Parathyroid adenoma (tissue), 2 donors: ENCODE measurements at regions not wholly inside any gene's neighbourhood (a gene's known extent, or its start where the extent isn't known, plus 50 kb on each side); places are given as distances from the start of the nearest gene placed in this dataset.
"Not testable (repeated sequence)": the region's sequence is repeated elsewhere in the genome, so short reads cannot be mapped to it uniquely, and the experiment has no call there.

Experiments
- H2AFZ ChIP-seq: fragments of 300-600 bp; sonication (generic); one replicate; pipeline ENCODE4 v1.7.0; 2017; ENCODE audit warnings: antibody characterized with exemption, mild to moderate bottlenecking
- H3K27ac ChIP-seq: fragments of 300-600 bp; sonication (generic); one replicate; pipeline ENCODE4 v1.7.0; 2017
- H3K27me3 ChIP-seq: fragments of 300-600 bp; sonication (generic); one replicate; pipeline ENCODE4 v1.7.0; 2017; ENCODE audit warnings: low read length; ENCODE audit not compliant: control insufficient read depth, insufficient read depth
- H3K36me3 ChIP-seq: fragments of 300-600 bp; sonication (generic); one replicate; pipeline ENCODE4 v1.7.0; 2017; ENCODE audit warnings: low read length; ENCODE audit not compliant: control insufficient read depth, insufficient read depth
- H3K4me1 ChIP-seq: fragments of 300-600 bp; sonication (generic); one replicate; pipeline ENCODE4 v1.7.0; 2017; ENCODE audit warnings: control low read depth
- H3K4me2 ChIP-seq: fragments of 300-600 bp; sonication (generic); one replicate; pipeline ENCODE4 v1.7.0; 2017; ENCODE audit warnings: low read length
- H3K4me3 ChIP-seq: fragments of 300-600 bp; sonication (generic); one replicate; pipeline ENCODE4 v1.7.0; 2017; ENCODE audit warnings: low read depth, low read length
- H3K79me2 ChIP-seq: fragments of 300-600 bp; sonication (generic); one replicate; pipeline ENCODE4 v1.7.0; 2017; ENCODE audit warnings: control low read depth
- H3K9ac ChIP-seq: fragments of 300-600 bp; sonication (generic); one replicate; pipeline ENCODE4 v1.7.0; 2017; ENCODE audit warnings: mild to moderate bottlenecking
- H3K9me3 ChIP-seq: fragments of 300-600 bp; sonication (generic); one replicate; pipeline ENCODE4 v1.7.0; 2017; ENCODE audit warnings: low read length; ENCODE audit not compliant: control insufficient read depth
- CTCF ChIP-seq: fragments of 300-600 bp; sonication (generic); IDR thresholded peaks from one replicate; pipeline ENCODE4 v1.7.0; 2017; ENCODE audit warnings: antibody characterized with exemption, mild to moderate bottlenecking
- donor health status: primary hyperparathyroidism.

- Histone ChIP-seq H3K9me3 (no peaks in the 10 kb centered on the region), H3K4me3 (no peak overlapping the region), H3K27me3 (no peaks in the 10 kb centered on the region), H3K9ac (no peak overlapping the region), H3K36me3 (no peaks in the 10 kb centered on the region), H3K27ac (no peak overlapping the region), H3K4me1 (no peaks in the 10 kb centered on the region), H2AFZ (no peak overlapping the region), H3K79me2 (no peaks in the 10 kb centered on the region), H3K4me2 (no peak overlapping the region)
- TF ChIP-seq CTCF = no peak
These were observed 546.8 kb downstream of the RWDD3 start for GRCh38 chr1:95780836-95781235.

GRCh38 chr1:95790136-95790535, 556.1 kb downstream of the RWDD3 start:
- H3K4me3 ChIP-seq = no peak overlapping the region
- no peaks in the 10 kb centered on the region for H3K79me2 ChIP-seq
- H3K27me3 ChIP-seq = no peaks in the 10 kb centered on the region
- TF ChIP-seq CTCF = no peak
- no peak overlapping the region for H3K27ac ChIP-seq
- no peak overlapping the region for H3K9ac ChIP-seq
- H3K36me3 ChIP-seq = no peaks in the 10 kb centered on the region
- no peak overlapping the region for H3K4me2 ChIP-seq
- no peak overlapping the region for H2AFZ ChIP-seq
- H3K9me3 ChIP-seq = no peaks in the 10 kb centered on the region
- H3K4me1 ChIP-seq = no peaks in the 10 kb centered on the region

- no peaks in the 10 kb centered on the region for H3K9me3 ChIP-seq
- TF ChIP-seq CTCF = no peak
- no peaks in the 10 kb centered on the region for H3K36me3 ChIP-seq
- no peaks in the 10 kb centered on the region for H3K79me2 ChIP-seq
- no peaks in the 10 kb centered on the region for H3K27me3 ChIP-seq
- H3K4me1 ChIP-seq = no peaks in the 10 kb centered on the region
- no peak overlapping the region for H3K4me3 ChIP-seq
- H3K9ac ChIP-seq = no peak overlapping the region
- no peak overlapping the region for H3K4me2 ChIP-seq
- no peak overlapping the region for H2AFZ ChIP-seq
- H3K27ac ChIP-seq = no peak overlapping the region
These were observed 559.9 kb downstream of the RWDD3 start for GRCh38 chr1:95793893-95794292.

GRCh38 chr1:95797761-95798160, 563.8 kb downstream of the RWDD3 start:
- H3K4me1 ChIP-seq, H3K4me3 ChIP-seq, H3K36me3 ChIP-seq, H3K79me2 ChIP-seq, H3K27ac ChIP-seq, H3K9me3 ChIP-seq, H3K4me2 ChIP-seq, H3K27me3 ChIP-seq, H2AFZ ChIP-seq, H3K9ac ChIP-seq: not testable (repeated sequence)

- no peaks in the 10 kb centered on the region for H3K9me3 ChIP-seq
- no peak overlapping the region for H3K4me3 ChIP-seq
- H3K79me2 ChIP-seq = no peaks in the 10 kb centered on the region
- H3K4me1 ChIP-seq = no peaks in the 10 kb centered on the region
- H3K4me2 ChIP-seq = no peak overlapping the region
- H3K9ac ChIP-seq = no peak overlapping the region
- H3K36me3 ChIP-seq = no peaks in the 10 kb centered on the region
- H2AFZ ChIP-seq = no peak overlapping the region
- no peaks in the 10 kb centered on the region for H3K27me3 ChIP-seq
- no peak for TF ChIP-seq CTCF
- H3K27ac ChIP-seq = no peak overlapping the region
These were observed 572.2 kb downstream of the RWDD3 start for GRCh38 chr1:95806171-95806570.
